ENCODE measurements at regions not wholly inside any gene's neighbourhood (a gene's known extent, or its start where the extent isn't known, plus 50 kb on each side); places are given as distances from the start of the nearest gene placed in this dataset.

- DNase-seq, result no peak
Observed at GRCh38 chr12:111110556-111110955, 190.2 kb upstream of the MYL2 start.

GRCh38 chr12:111108726-111109125 lies 188.3 kb upstream of the MYL2 start:
- no peak for DNase-seq

GRCh38 chr12:111107392-111108178 lies 187.2 kb upstream of the MYL2 start:
- DNase-seq, result no peak

- no peak for DNase-seq
Observed at GRCh38 chr12:111105294-111105693, 184.9 kb upstream of the MYL2 start.

GRCh38 chr12:111103583-111103982 lies 183.2 kb upstream of the MYL2 start:
- no peak for DNase-seq

- DNase-seq, result peak; percentile 19
Observed at GRCh38 chr12:111102102-111102739, 181.8 kb upstream of the MYL2 start.

- no peak for DNase-seq
Observed at GRCh38 chr12:111101003-111101402, 180.6 kb upstream of the MYL2 start.

- no peak for DNase-seq
Observed at GRCh38 chr12:111100554-111100953, 180.2 kb upstream of the MYL2 start.

GRCh38 chr12:111100003-111100402 lies 179.6 kb upstream of the MYL2 start:
- no peak for DNase-seq

- DNase-seq, result no peak
Observed at GRCh38 chr12:111099186-111099585, 178.8 kb upstream of the MYL2 start.

- no peak for DNase-seq
Observed at GRCh38 chr12:111094157-111095010, 174.0 kb upstream of the MYL2 start.

GRCh38 chr12:111093428-111094142 lies 173.2 kb upstream of the MYL2 start:
- no peak for DNase-seq

- DNase-seq, result no peak
Observed at GRCh38 chr12:111091051-111091450, 170.7 kb upstream of the MYL2 start.

GRCh38 chr12:111089616-111090015 lies 169.2 kb upstream of the MYL2 start:
- no peak for DNase-seq

GRCh38 chr12:111088409-111088808 lies 168.0 kb upstream of the MYL2 start:
- no peak for DNase-seq

GRCh38 chr12:111086947-111087700 lies 166.7 kb upstream of the MYL2 start:
- DNase-seq, result no peak

- no peak for DNase-seq
Observed at GRCh38 chr12:111085096-111085495, 164.7 kb upstream of the MYL2 start.

- no peak for DNase-seq
Observed at GRCh38 chr12:111084605-111085004, 164.2 kb upstream of the MYL2 start.

- DNase-seq, result no peak
Observed at GRCh38 chr12:111084158-111084557, 163.8 kb upstream of the MYL2 start.

GRCh38 chr12:111081600-111081999 lies 161.2 kb upstream of the MYL2 start:
- no peak for DNase-seq

GRCh38 chr12:111078731-111079130 lies 158.4 kb upstream of the MYL2 start:
- DNase-seq, result no peak

All from tongue (tissue), 1 donor.